Mammary epithelial cell (primary cell): ENCODE measurements at regions not wholly inside any gene's neighbourhood (a gene's known extent, or its start where the extent isn't known, plus 50 kb on each side); places are given as distances from the start of the nearest gene placed in this dataset.

Source experiments
- CTCF ChIP-seq, 2 donors: IDR thresholded peaks in 1 of 2; conservative IDR thresholded peaks in 1 of 2; 2 replicates each; pipeline ENCODE4 v1.5.1; 2011 to 2012; ENCODE audit warnings: inconsistent platforms in 2 of 2, low read length in 2 of 2, mild to moderate bottlenecking in 2 of 2, control low read depth in 1 of 2, low read depth in 1 of 2; ENCODE audit not compliant: insufficient read depth in 1 of 2; ENCODE audit errors: extremely low read depth in 1 of 2
- EZH2 ChIP-seq: IDR thresholded peaks from 2 replicates; pipeline ENCODE4 v1.6.1; 2012; ENCODE audit warnings: low read length, inconsistent platforms, borderline replicate concordance

GRCh38 chr3:163556813-163557523 is 1521.3 kb downstream of the SI start:
- TF ChIP-seq CTCF (conservative IDR thresholded peaks at IDR 0.05 in 1 of 2, IDR thresholded peaks at IDR 0.05 in 1 of 2; ENCODE audit: extremely low read depth in 1 of 2, insufficient read depth in 1 of 2, low read depth in 1 of 2, low read length in 2 of 2), result no peak
- TF ChIP-seq EZH2, result no peak
